ENCODE measurements at regions not wholly inside any gene's neighbourhood (a gene's known extent, or its start where the extent isn't known, plus 50 kb on each side); places are given as distances from the start of the nearest gene placed in this dataset.
"Not testable (repeated sequence)": the region's sequence is repeated elsewhere in the genome, so short reads cannot be mapped to it uniquely, and the experiment has no call there.

DNA sequence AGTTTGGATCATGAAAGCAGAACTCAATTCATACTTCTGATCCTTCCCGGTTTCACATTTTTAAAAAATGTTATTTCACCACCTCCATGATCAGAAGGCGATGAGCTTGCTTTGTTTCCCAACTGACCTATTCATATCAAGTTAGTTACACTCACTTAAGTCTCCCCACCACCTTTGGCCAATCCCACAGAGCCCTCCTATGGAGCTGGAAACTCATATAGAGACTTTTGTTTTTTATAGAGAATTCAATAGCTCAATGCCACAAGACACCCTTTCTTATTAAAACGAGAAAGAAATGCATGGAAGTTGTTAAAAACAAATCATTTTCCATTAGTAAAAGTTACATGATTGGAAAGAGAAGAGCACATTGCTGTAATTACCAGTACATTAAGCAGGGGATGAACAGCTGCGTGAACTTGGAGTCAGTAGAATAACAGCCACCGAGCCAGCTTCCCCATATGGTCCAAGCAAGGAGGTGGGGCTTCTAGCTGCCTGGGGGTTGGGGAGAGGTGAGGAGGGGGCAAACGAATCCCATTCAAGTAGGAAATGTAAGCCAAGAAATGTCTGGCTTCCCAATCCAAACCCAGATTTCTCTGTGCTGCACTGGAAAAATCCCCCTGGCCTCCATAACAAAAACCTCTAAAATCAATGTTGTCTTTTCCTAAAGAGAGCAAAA, 614.5 kb downstream of the IRS1 start:
- no peak for DNase-seq

DNA sequence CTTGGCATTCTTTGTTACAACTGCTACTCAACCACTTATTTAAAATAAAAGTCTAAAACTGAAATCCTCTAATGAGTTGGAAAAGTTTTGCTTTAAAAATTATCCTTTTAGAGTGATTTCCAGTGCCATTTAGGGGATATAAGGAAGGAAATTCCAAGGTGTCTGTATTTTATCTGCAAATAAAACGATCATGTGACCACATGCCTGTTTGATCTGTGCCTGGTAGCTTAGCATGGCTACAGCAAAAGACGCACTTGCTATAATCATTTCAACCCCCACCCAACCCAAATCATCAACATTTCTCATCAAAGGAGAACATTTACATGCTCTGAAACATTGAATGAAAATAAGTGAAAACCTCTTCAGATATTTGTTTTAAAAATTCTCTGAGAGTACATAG, 615.1 kb downstream of the IRS1 start:
- DNase-seq: no peak

DNA sequence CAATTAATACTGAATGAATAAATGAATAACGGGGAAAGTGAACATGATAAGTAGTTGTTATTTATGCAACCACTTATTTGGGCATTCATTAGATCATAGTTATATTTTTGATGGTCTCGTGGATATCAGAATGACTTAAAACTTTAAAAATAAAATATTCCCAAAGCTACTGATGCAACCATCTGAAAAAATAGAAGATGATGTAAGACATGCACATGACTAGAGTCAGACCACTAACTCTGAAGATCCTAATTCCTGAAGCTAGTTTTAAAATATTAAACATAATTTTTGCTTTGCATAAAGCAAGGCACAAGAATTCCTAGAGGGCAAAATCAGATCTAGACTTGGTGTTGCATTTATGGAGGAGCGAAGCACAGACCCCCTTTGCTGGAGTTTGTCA, 616.1 kb downstream of the IRS1 start:
- no peak for DNase-seq

DNA sequence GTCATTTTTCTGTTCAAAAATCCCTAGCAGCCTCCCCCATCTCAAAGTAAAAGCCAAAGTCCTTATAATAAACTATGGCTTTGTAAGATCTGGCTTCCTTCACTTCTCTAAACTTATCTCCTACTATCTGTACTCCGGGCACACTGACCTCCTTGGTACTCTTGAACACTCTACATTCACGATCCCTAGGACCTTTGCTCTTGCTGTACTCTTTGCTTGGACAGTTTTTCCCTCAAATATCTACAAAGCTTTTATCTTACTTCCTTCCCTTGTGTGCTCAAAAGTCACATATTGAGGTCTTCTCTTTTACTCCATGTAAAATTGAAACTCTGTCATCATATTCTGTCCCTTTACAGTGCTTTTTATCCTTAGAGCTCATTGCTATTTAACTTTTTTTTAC, 616.6 kb downstream of the IRS1 start:
- DNase-seq: no peak

DNA sequence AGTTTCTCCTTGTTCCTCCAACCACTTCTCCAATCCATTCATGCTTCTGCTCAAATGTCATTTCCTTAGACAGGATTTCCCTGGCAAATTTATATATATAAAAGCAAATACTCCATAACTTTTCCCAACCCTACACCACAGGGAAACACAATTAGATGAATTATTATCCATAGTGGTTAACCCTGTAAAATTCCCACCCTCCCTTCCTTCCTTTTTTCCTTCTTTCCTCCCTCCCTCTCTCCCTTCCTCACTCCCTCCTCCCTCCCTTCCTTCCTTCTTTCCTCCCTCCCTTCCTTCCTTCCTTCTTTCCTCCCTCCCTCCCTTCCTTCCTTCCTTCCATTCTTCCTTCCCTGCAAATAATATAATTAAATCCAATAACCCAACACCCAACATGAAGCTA, 617.7 kb downstream of the IRS1 start:
- no peak for DNase-seq

DNA sequence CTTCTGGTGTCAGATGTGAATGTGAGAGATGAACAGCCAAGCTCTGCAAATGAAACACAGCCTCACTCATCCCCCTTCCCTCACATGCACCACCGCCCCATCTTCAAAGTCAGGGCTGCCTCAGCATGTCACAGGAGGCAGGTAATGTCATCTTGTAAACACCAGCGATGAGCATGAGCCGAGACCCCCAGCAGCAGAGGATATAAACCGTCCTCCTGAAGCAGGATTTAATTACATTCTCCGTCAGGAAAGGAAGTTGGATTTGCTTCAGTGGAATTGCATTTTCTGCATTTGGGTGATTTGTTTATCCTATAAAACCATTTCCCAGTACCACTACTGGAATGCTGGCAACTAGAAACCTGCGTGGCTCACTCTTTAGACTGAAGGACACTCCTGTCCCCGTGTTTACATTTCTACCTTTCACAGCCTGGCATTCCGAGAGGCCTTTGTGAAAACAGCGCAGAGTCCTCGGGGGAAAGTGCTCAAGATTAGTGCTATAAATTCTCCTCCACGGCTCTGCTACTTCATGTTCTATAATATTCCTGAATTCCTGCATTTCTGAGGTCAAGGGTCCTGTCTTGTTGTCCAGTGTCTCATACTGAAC, 619.2 kb downstream of the IRS1 start:
- DNase-seq: no peak

DNA sequence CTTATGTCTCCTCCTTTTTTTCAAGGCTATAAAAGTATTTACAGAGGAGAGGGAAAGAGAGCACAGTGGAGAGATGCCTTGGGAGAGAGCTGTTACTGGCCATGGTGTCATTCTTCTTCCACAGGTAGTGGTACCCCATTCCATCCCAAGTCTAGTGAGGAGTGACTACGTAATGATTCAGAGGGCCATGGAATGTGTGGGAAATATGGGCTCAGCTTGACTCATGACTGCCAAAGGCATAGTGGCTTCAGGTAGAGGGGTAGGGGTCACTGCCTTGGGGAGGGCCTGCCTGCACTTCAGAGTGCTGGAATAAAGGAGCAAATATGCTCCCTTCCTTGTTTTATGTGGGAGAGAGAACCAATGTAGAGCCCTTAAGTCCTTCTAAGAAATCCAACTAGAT, 620.6 kb downstream of the IRS1 start:
- DNase-seq: no peak

DNA sequence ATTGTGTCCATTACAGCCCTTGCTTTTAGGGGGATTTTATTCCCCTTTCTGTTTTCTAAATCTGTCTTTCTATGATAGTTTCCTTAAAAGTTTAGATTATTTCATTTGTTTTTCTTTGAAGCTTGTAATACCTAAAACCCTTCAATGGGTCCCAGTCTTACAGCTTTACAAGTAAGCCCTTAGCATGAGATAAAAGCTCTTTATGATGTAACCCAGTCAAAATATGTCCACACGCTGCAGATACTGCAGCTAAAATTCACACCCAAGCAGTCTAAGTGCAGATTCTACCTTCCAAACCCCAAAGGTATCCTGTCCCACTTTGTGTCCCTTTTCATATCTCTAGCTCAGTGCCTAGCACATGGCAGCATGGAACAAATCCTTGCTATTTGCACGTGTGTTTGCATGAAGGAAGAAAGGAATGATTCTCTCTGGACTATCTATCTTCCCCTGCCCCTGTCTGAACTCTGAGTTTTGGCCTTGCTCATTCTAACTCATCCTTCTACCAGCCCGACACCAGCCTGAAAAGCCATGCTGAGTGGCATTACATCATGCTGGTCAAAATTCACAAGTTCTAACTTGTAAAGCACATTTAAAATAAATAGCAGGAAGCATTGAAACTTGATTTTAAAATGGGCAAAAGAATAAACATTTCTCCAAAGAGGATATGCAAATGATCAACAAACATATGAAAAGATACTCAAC, 623.2 kb downstream of the IRS1 start:
- no peak for DNase-seq

DNA sequence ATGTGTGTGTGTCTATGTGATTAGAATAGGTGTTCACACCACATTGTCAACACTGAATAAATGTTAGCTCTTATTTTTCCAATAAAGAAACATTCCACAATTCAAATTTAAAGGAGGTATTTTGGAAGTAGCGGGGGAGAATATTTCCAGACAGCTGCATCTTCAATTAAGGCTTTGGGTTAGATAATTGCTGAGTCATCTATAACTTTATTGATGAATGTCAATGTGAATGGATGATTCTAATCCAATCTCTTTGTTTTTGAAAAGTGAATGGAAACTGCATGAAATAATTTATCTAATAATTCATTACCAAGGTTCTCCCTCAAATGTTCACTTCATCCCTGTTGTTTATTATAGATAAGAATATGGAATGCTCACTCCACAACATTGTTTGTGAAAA, 625.2 kb downstream of the IRS1 start:
- DNase-seq: no peak

DNA sequence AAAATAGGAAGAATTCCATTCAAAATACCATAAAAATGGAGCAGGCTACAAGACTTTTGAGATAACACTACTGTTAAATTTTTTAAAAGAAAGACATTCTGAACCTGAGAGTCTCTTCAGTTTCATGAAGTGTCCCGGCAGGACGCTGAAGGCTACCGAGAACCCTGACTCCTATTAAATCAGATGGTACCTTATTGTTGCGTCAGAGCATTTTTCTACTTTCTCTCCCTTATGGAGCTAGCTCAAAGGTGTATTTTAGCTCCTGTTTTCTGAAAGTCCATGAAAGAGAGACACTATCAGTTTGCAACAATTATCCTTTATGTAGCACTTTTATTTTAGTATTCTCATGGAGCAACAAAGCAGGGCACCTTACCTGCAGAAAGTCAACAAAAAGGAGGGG, 626.7 kb downstream of the IRS1 start:
- no peak for DNase-seq

DNA sequence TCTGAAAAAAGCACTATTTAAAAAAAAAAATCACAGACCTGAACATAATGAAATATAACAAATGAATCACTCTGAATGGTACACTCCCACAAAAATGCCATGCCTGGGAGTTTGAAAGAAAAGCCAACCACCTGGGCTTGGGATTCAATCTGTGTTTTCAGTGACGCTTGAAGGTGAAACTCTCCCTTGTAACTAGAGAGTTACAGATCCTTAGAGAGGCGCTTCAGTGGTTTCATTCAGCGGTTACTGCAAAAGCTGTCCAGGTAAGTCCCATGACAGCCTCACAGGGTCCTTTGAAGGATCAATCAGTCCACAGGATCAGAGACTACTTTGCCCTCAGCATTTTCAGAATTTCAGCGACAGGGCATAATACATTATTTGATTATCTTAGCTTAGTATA, 627.3 kb downstream of the IRS1 start:
- DNase-seq: no peak

DNA sequence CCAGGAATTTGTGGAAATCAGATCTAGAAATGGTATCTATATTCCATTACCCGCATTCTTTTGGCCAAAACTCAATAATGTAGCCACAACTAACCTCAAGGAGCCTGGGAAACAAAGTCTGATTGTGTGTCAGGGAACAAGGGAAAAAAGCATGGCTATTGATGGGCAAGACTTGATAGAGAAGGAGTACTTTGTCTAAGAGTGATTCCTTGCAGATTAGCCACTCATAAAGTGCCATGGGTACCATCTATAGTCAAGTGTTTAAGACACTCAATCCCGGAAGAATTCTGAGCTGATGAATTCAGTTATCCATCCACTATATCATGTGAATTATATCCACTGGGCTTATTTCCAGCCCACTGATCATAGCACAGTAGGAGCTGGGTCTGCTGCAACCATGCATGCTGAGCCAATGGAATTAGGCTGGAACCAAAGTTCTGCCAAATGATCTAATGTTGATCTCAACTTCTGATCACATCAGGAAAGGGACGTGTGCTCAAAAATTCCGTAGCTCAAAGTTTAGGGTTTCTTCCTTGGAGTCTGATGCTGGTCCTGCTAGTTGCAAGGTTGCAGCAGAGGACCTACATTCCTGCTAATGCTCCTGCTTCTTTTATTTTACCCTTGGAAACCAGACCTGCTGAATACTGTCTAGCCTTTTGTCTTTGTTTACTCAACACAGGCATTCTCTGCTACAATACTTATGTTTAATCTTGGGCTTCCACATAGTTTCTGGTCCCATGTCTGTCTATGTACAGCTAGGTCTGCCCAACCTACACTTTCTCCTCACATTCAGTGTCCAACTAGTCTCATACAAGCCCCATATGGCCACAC, 629.7 kb downstream of the IRS1 start:
- DNase-seq: no peak

DNA sequence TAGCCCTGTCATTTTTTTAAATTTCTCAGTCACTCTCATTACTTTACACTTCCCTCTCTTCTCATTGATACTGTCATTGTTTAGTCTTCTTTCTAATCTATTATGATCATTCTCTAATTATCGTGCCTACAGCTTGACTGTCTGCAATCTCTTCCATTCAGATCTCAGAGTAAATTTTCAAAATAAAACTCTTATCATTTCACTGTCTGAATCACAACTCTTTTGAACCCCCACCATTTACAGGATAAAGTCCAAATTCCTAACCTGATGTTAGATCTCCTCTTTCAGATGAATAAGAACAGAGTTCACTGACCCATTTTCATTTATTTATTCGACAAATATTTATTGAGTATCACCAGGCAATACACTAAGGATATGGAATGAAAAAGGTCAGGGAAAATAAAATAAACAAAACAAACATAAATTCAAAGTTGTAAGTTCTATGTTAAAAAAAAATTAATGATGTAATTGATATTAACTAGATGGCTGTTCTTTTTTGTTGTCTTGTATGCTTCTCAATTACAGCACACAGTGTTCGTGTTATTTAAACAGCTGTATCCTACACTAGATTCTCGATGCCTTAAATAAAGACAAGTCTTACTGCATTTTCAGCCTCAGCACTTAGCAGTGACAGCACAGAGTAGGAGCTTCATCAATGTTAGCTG, 631.0 kb downstream of the IRS1 start:
- DNase-seq: no peak

DNA sequence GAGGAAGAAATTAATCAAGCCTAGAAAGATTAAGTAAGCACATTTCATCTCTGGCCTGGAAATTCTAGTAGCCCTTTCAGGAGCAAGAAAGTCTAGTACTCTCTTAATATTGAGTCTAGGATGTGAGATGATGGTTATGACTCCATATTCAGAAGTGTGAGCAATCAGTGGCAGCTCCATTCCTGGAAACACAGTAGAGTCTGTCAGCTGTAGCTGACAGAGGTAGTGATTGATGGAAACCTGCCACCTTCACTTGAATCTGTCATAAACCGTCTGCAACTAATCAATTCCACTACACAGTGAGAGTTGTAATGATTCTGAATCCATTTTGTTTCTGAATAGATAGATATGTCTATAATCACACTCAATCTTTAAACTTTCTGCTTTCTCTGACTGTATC, 635.1 kb downstream of the IRS1 start:
- no peak for DNase-seq

DNA sequence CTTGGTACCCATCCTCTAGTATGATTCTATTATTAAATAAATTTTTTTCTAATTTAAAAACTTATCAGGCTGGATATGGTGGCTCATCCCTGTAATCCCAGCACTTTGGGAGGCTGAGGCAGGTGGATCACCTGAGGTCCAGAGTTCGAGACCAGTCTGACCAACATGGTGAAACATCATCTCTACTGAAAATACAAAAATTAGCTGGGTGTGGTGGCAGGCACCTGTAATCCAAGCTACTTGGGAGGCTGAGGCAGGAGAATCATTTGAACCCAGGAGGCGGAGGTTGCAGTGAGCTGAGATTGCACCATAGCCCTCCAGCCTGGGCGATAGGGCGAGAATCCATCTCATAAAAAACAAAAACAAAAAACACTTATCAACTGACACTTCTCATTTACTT, 639.0 kb downstream of the IRS1 start:
- not testable (repeated sequence) for DNase-seq

DNA sequence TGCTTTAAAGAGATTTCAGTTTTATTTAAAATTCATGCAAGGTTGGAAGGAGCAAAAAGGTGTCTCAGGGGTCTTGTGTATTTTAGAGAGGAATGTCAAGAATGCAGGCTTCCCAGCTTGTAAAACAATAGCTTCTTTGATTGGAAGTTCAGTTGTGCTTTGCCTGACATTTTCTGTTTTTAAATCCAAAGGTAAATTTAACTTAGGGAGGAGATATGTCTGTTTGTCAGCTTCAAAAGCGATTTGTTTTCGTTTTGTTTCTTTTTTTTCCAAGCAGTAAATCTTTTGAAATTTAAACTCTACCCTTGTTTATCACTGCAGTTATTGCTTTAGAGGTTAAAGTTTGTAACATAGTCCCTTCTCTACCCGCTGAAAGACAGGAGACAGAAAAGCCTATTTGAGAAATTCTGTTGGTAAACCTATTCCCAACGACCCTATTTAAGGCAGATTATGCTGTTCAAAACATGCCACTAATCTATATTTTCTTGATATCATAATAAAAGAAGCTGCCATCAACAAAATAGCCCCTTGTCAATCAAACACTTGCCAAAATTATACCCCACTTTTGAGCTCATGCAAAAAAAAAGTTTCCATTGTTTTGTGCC, 639.6 kb downstream of the IRS1 start:
- no peak for DNase-seq

DNA sequence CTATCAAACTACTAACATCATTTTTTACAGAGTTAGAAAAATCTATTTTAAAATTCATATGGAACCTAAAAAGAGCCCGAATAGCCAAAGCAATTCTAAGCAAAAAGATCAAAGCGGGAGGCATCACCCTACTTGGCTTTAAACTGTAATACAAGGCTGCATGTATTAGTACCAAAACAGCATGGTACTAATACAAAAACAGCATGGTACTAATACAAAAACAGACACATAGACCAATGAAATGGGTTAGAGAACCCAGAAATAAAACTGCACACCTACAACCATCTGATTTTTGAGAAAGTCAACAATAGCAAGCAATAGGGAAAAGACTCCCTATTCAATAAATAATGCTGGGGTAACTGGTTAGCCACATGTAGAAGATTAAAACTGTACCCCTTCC, 640.7 kb downstream of the IRS1 start:
- DNase-seq: no peak

DNA sequence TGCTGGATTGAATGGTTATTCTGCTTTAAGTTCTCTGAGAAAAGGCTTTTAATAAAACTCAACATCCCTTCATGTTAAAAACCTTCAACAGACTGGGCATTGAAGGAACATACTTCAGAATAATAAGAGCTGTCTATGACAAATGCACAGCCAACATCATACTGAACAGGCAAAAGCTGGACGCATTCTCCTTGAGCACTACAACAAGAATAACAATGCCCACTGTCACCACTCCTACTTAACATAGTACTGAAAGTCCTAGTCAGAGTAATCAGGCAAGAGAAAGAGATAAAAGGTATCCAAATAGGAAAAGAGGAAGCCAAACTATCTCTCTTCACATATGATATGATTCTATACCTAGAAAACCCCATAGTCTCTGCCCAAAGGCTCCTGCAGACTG, 641.4 kb downstream of the IRS1 start:
- no peak for DNase-seq

DNA sequence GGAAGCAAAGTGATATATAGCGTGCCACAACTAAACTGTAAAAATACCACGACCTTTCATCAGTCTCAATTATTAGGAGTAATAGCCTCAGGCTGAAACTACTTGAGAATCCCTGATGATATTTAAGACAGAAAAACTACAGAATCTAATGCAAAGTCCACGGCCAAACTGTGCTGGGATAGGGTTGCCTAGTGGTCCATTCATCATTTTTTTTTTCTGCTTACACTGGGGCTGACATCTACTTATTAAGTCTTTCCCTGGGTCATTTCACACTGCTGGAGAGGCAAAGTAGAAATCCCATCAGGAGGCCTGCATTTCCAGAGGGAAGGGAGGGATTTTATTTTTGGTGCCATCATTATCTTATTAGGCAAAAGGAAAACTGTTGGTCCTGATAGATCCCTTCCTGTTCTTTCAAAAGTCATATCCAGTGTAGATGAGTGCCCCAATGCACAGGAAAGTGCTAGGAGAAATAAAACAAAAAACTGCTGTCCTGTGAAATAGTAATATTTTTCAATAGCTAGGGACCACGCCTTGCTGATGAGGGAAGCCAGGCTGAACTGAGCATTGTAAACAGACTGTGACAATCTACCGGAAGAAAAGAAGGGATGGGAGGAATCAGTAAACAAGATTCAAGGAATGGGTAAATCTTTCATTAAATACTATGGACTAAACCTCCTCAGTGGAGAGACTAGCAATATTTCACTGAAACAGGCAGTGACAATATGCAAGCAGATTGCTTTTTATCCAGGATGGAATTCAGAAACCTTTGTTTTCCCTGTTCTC, 644.3 kb downstream of the IRS1 start:
- no peak for DNase-seq

DNA sequence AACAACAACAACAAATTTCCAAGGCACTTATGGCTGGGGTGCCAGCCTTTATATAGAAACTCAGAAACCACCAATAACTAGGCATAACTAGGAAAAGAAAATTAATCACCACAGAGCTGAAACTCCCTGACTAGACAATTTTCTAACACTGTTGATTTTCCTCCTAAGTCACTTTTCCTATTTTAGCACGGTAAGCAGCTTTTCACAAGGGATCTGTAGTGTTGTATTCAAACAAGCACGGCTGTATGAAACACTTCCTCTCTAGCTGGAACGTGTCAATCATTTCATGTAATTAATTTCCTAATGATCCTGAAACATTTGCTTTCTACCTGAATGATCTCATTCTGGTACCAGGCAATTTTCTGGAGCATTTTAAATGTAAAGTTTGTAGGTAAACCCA, 645.0 kb downstream of the IRS1 start:
- no peak for DNase-seq

DNA sequence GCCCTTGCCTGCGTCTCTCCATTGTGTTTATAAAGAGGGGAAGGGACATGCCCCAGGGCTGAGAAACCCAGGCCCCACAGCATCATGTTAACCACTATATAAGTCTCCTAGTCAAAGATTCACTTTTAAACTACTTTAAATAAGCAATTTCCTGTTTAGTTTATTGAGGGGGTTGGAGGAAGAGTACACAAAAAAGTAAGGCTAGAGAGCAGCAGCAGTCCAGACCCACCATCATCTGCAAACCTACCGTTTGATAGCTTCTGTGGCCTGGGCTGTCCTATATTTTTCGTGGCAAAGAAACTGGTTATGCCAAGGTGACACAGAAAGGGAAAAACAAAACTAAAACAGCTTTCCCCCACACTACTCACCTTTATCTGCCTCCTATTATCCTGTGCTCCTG, 646.1 kb downstream of the IRS1 start:
- DNase-seq: no peak

DNA sequence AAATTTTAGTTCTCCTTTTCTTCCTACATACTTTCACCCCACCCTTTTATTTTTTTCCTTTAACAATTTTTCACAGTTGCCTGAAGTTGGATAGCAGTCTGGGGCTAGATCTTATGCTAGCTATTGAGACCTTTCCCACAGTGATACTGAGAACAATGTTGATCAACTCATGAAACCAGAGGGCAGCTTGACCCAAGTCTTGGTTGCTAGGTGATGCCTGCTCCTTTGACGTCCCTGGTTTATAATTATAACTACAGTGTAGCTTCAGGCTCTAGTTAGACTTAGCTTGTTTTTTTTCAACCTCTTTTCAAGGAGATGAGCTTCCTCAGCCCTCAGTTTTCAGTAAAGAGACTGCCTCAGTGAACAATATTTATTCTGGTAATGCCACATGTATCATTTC, 648.5 kb downstream of the IRS1 start:
- DNase-seq: no peak

All from CD4-positive, alpha-beta T cell treated with Interleukin-4 for 1 hour (primary cell).